Caco-2 (cell line): ENCODE measurements at regions not wholly inside any gene's neighbourhood (a gene's known extent, or its start where the extent isn't known, plus 50 kb on each side); places are given as distances from the start of the nearest gene placed in this dataset.

Source experiments
- BruUV-seq: library from RNA; stranded (reverse); fragments of 400-500 nt; replicated peaks from 2 replicates; lab custom pipeline; 2021; lab: Mats Ljungman, UMichigan
- CTCF ChIA-PET: fragments of 300-600 bp; sonication (Branson Sonifier 250); formaldehyde crosslinking; loops from one replicate; lab custom pipeline; 2022; ENCODE audit warnings: antibody characterized with exemption; lab: Charles Lee
- POLR2A ChIA-PET: fragments of 300-600 bp; sonication (Branson Sonifier 250); formaldehyde crosslinking; loops from one replicate; lab custom pipeline; 2022; ENCODE audit warnings: antibody characterized with exemption; lab: Charles Lee
- DNase-seq, 2 experiments: peaks; one replicate each; pipeline versions ENCODE4 v3.0.0 to v3.0.0-alpha.2; 2020 to 2022
- H3K27me3 ChIP-seq: replicated peaks from 2 replicates; pipeline ENCODE4 v1.6.0; 2011; ENCODE audit warnings: low read length; ENCODE audit not compliant: control insufficient read depth, insufficient read depth
- H3K36me3 ChIP-seq: 2 replicates; pipeline ENCODE4 v1.5.1; 2011; ENCODE audit warnings: low read length; ENCODE audit not compliant: control insufficient read depth, insufficient read depth
- H3K4me1 ChIP-seq: fragments of 250-450 bp; sonication (Bioruptor Pico); 2 replicates; pipeline ENCODE4 v1.5.1; 2020; ENCODE audit warnings: mild to moderate bottlenecking
- H3K4me3 ChIP-seq: 2 replicates; pipeline ENCODE4 v1.5.1; 2011; ENCODE audit warnings: low read depth, mild to moderate bottlenecking, control low read depth, low read length
- H3K9me3 ChIP-seq: fragments of 250-450 bp; sonication (Bioruptor Pico); 2 replicates; pipeline ENCODE4 v1.5.1; 2020; ENCODE audit warnings: mild to moderate bottlenecking, moderate library complexity
- H3K27ac Mint-ChIP-seq: one replicate; pipeline ENCODE4 v1.8.0; 2022; ENCODE audit warnings: mixed read lengths; ENCODE audit not compliant: unreplicated experiment
- H3K27me3 Mint-ChIP-seq: one replicate; pipeline ENCODE4 v1.8.0; 2022; ENCODE audit warnings: mixed read lengths; ENCODE audit not compliant: insufficient read depth, unreplicated experiment
- H3K36me3 Mint-ChIP-seq: one replicate; pipeline ENCODE4 v1.8.0; 2022; ENCODE audit warnings: mild to moderate bottlenecking, mixed read lengths; ENCODE audit not compliant: insufficient read depth, unreplicated experiment
- H3K4me1 Mint-ChIP-seq: one replicate; pipeline ENCODE4 v1.8.0; 2022; ENCODE audit warnings: low read depth, mixed read lengths; ENCODE audit not compliant: unreplicated experiment
- H3K4me3 Mint-ChIP-seq: one replicate; pipeline ENCODE4 v1.8.0; 2022; ENCODE audit warnings: mild to moderate bottlenecking, moderate library complexity, mixed read lengths; ENCODE audit not compliant: unreplicated experiment
- H3K9me3 Mint-ChIP-seq: one replicate; pipeline ENCODE4 v1.8.0; 2022; ENCODE audit warnings: mixed read lengths; ENCODE audit not compliant: unreplicated experiment
- intact Hi-C: fragments of 100-400 bp; cut with micrococcal nuclease; formaldehyde crosslinking; loops from one replicate; pipeline ENCODE4 v1.10.0; 2022; ENCODE audit not compliant: unreplicated experiment
- TF ChIP-seq, protein P1 (sequence below), 2 experiments: fragments of 200-600 bp in 1 of 2; IDR thresholded peaks; 1 replicate in 1 of 2; 2 replicates in 1 of 2; pipeline versions ENCODE4 v1.5.1 to v1.8.0; 2011 to 2022; ENCODE audit warnings: antibody characterized with exemption in 1 of 2, control low read depth in 1 of 2, inconsistent platforms in 1 of 2, low read depth in 1 of 2, low read length in 1 of 2, mild to moderate bottlenecking in 1 of 2, moderate library complexity in 1 of 2; ENCODE audit not compliant: insufficient read depth in 1 of 2, severe bottlenecking in 1 of 2, unreplicated experiment in 1 of 2

- Mint-ChIP-seq H3K36me3 (peaks cover 6% of the 10 kb centered on the region), H3K27ac (no peak overlapping the region), H3K27me3 (no peaks in the 10 kb centered on the region), H3K4me3 (no peak overlapping the region), H3K4me1 (no peaks in the 10 kb centered on the region), H3K9me3 (no peaks in the 10 kb centered on the region)
- peaks cover 4% of the 10 kb centered on the region; the same call in 1 of the 2 replicates for H3K4me1 ChIP-seq
- TF ChIP-seq, protein P1, sequence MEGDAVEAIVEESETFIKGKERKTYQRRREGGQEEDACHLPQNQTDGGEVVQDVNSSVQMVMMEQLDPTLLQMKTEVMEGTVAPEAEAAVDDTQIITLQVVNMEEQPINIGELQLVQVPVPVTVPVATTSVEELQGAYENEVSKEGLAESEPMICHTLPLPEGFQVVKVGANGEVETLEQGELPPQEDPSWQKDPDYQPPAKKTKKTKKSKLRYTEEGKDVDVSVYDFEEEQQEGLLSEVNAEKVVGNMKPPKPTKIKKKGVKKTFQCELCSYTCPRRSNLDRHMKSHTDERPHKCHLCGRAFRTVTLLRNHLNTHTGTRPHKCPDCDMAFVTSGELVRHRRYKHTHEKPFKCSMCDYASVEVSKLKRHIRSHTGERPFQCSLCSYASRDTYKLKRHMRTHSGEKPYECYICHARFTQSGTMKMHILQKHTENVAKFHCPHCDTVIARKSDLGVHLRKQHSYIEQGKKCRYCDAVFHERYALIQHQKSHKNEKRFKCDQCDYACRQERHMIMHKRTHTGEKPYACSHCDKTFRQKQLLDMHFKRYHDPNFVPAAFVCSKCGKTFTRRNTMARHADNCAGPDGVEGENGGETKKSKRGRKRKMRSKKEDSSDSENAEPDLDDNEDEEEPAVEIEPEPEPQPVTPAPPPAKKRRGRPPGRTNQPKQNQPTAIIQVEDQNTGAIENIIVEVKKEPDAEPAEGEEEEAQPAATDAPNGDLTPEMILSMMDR (IDR thresholded peaks at IDR 0.05; ENCODE audit: insufficient read depth in 1 of 2, low read depth in 1 of 2, low read length in 1 of 2, severe bottlenecking in 1 of 2, unreplicated experiment in 1 of 2): no peak
- H3K27me3 ChIP-seq: no peaks in the 10 kb centered on the region
- ChIA-PET CTCF (no interaction called here), POLR2A (no interaction called here)
- no peak for DNase-seq
- BruUV-seq: no TSS peak
- H3K9me3 ChIP-seq: no peaks in the 10 kb centered on the region
- no peaks in the 10 kb centered on the region; the same call in 1 of the 2 replicates for H3K36me3 ChIP-seq
- H3K4me3 ChIP-seq: no peak overlapping the region
- intact Hi-C loops: loop anchor here (5.0 kb wide), 2 partner anchors 163 to 358 kb away; no protein-coding TSS in a partner anchor
These were observed 67.4 kb upstream of the BCOR start for GRCh38 chrX:40165206-40165605.

- Histone ChIP-seq H3K4me3 (no peak overlapping the region), H3K9me3 (no peaks in the 10 kb centered on the region), H3K4me1 (peaks cover 2% of the 10 kb centered on the region; the same call in 1 of the 2 replicates), H3K27me3 (no peaks in the 10 kb centered on the region), H3K36me3 (no peaks in the 10 kb centered on the region; the same call in 1 of the 2 replicates)
- no peaks in the 10 kb centered on the region for H3K9me3 Mint-ChIP-seq
- no TSS peak for BruUV-seq
- ChIA-PET CTCF (interaction anchor here (0.6 kb wide), 1 partner anchor 551 kb away, joined by 3 read pairs; no protein-coding TSS in a partner anchor), POLR2A (no interaction called here)
- H3K4me1 Mint-ChIP-seq: no peaks in the 10 kb centered on the region
- no peak overlapping the region for H3K4me3 Mint-ChIP-seq
- no peak overlapping the region for H3K27ac Mint-ChIP-seq
- H3K27me3 Mint-ChIP-seq: no peaks in the 10 kb centered on the region
- DNase-seq: no peak
- intact Hi-C loops: loop anchor here (5.0 kb wide), 2 partner anchors 162 to 357 kb away; no protein-coding TSS in a partner anchor
- TF ChIP-seq, protein P1 (IDR thresholded peaks at IDR 0.05; ENCODE audit: insufficient read depth in 1 of 2, low read depth in 1 of 2, low read length in 1 of 2, severe bottlenecking in 1 of 2, unreplicated experiment in 1 of 2): no peak
- peaks cover 6% of the 10 kb centered on the region for H3K36me3 Mint-ChIP-seq
These were observed 67.0 kb upstream of the BCOR start for GRCh38 chrX:40164751-40165150.

GRCh38 chrX:40158036-40158706 is 60.4 kb upstream of the BCOR start:
- peak overlapping the region; percentile 52 for H3K4me3 ChIP-seq
- no peak overlapping the region for H3K27ac Mint-ChIP-seq
- no TSS peak for BruUV-seq
- intact Hi-C loops: loop anchor here (5.0 kb wide), 1 partner anchor 314 kb away; no protein-coding TSS in a partner anchor
- no peaks in the 10 kb centered on the region for H3K4me1 Mint-ChIP-seq
- TF ChIP-seq, protein P1 (IDR thresholded peaks at IDR 0.05; ENCODE audit: insufficient read depth in 1 of 2, low read depth in 1 of 2, low read length in 1 of 2, severe bottlenecking in 1 of 2, unreplicated experiment in 1 of 2): no peak
- no peaks in the 10 kb centered on the region for H3K36me3 ChIP-seq
- CTCF ChIA-PET: no interaction called here
- no peaks in the 10 kb centered on the region for H3K9me3 Mint-ChIP-seq
- no peaks in the 10 kb centered on the region for H3K27me3 ChIP-seq
- no peaks in the 10 kb centered on the region for H3K9me3 ChIP-seq
- peaks cover 11% of the 10 kb centered on the region for H3K36me3 Mint-ChIP-seq
- peak overlapping the region; percentile 67 for H3K4me3 Mint-ChIP-seq
- H3K4me1 ChIP-seq: 0 out of 2 replicates have a peak, but pooled peaks cover 7% of the 10 kb centered on the region
- H3K27me3 Mint-ChIP-seq: no peaks in the 10 kb centered on the region
- POLR2A ChIA-PET: no interaction called here
- DNase-seq: peak; percentile 55 to 66
